Stimulated activated CD8-positive, alpha-beta memory T cell treated with anti-CD3 and anti-CD28 coated beads, Interleukin-2, amount 100 ng/mL, for 48 hours (primary cell): ENCODE measurements at regions not wholly inside any gene's neighbourhood (a gene's known extent, or its start where the extent isn't known, plus 50 kb on each side); places are given as distances from the start of the nearest gene placed in this dataset.
"Not testable (repeated sequence)": the region's sequence is repeated elsewhere in the genome, so short reads cannot be mapped to it uniquely, and the experiment has no call there.

Source experiments
- DNase-seq, 2 donors: peaks; one replicate each; pipeline ENCODE4 v3.0.0-alpha.2; 2020; ENCODE audit warnings: low read depth in 2 of 2

DNA sequence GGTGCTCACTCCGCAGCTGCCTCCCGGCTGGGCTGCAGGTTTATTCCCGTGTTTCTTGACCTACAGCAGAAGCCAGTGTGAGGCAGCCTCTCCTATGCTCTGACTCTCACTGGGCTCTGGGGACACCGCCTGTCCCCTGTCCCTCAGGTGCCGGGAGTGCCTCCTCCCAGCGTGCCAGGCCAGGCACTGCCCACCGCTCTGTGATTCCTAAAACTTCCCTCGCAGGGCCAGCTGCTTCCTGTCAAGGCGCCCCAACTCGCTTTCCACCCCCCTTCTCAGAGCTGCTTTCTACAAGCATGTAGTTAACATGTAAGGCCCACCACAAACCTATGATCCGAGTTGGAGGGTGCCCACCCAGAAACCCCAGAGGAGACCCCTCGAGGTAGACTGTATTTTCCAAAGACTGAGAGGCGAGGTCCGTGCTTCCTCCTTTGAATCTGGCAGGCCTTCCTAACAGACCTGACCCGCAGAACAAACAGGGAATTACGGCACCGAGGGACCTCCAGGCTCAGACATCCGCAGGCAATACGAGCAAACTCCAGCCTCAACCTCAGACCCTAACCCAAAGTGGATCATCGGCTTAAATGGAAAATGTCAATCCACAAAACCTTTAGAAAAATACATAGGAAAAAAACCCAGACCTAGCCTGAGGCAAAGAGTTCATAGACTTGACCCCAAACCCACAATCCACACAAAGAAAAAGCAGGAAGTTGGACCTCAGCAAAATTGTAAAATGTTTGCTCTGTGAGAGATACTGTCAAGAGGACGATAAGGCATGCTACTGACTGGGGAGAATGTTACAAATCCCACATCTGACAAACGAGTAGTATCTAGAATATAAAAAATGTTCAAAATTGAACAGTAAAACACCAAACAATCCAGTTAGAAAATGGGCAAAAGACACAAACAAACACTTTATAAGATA lies 121.3 kb upstream of the IQSEC1 start:
- no peak for DNase-seq

DNA sequence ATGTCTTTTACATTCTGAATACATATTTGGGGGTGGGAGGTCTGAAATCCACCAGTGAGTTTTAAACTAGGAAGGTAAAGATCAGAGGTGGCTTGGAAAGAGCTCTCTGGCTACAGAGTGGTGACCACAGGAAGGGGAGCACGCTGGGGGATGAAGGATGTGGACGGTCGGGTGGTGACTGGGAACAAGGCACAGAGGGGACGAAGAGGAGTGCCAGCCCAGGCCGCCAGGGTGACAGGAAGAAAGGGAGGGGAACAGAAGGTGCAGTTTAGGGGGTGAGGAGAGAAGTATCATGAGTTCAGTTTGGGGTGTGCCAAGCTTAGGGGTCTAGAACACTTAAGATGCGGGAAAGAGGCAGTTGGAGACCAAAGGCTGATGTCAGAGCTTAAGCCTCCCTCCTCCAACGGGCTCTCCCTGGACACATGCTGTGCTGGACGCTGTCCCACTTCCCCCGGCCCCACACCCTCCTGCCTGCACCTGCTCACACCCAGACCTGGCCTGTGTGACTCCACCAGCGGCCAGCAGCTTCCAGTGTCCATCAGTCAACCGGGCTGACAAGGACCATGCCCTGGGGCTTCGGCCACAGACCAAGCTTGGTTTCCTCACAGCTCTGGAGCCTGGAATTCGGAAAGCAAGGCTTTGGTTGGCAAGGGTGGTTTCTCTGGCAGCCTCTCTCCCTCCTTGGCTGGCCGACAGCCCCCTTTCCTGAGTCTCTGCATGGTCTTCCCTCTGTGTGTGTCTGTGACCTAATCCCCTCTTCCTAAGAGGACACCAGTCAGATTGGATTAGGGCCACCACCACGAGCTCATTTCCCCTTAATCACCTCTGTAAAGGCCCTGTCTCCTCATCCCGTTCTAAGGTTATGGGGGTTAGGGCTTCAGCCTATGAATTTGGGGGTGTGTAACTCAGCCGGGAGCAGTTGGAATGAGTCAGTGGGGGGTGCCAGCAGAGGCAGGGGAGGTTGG lies 120.4 kb upstream of the IQSEC1 start:
- no peak for DNase-seq

DNA sequence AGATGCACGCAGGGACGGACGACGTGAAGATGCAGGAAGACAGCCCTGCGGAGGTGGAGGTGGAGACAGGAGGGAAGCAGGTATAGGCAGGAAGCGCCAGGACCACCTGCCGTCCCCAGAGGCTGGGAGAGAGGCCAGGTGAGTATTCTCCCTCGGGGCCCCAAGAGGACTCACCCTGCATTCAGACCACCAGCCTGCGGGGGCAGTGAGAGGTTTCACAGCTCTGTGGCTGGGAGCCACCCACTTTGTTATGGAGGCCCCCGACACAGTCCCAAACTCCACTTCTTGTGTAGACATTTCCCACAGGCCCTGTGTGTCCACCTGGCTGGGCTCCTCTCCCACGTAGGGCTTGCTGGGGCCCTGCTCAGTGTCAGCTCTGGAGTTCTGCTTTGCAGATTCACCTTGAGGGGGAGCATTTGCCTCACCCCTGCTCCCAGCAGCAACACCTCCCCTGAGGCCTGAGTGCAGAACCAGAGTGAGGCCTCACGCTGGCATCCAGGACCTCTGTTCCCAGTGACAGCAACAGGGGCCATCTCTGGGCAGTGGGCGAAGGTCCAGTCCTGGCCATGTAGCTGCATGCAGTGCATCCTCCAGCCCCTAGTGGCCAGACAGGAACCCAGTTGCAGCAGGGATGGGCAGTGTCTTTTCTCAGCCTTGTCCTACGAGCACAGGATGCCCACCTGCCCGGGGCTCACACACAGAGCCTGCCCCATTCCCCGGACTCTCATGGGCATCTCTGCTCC lies 119.4 kb upstream of the IQSEC1 start:
- no peak for DNase-seq

DNA sequence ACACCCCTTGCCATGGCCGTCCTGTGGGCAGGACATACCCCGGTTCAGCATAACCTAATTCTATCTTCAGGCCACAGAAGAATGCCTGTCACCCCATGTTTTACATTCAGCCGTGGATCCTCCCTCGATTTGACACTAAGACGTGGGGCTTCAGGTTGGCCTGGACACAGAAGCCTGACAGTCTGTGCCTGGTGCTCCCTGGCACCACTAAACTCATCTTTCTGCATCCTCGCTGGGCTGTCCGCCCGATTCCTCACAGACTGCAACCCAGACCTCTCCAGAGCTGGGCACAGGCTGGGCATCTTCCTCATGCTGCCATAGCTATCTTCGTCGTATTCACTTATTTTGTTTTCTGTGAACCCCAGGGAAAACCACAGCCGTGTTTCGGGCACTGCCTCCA lies 117.8 kb upstream of the IQSEC1 start:
- DNase-seq, result no peak

DNA sequence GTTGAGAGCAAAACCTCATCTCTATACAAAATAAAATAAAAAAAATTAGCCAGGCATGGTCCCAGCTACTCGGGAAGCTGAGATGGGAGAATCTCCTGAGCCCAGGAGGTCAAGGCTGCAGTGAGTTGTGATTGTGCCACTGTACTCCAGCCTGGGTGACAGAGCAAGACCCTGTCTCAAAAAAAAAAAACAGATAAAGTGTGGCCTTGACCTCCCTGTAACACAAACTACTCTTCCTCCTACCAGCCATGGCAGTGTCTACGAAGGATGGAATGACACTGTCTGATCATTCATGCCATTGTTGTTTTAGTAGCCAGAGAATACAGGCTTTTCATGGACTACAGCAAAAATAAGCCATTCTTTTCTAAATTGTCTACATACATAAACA lies 117.1 kb upstream of the IQSEC1 start:
- DNase-seq, result no peak

DNA sequence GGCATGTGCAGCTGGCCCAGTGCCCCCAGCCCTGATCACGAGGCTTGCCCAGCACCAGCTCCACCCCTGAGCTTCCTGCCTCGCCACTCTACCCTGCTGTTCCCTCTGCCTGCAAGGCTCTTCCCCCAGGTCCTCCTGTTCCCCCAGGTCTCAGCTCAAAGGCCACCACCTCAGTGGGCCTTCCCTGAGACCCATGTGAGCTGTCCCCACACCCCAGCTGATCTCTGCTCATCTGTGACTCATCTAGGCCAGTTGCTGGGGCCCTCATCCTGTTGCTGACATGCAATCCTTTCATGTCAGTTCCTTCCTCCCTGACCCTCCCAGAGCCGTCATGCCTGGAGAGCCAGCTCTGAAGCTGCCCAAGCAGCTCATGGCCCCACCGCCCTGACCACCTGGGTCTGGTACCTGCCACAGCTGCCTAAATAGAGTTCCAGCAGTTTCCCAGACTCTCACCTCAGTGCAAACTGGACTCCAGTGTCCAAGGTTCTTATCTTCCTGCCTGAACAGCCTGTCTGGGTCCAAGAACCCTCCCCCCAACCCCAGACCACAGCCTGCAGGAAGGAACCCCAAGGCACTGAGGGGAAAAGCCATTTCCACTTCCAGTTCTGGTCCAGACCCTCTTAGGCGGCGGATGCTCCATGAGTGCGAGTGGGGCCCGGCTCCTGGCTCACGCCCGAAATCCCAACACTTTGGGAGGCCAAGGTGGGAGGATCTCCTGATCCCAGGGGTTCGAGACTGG lies 116.6 kb upstream of the IQSEC1 start:
- DNase-seq, result no peak

DNA sequence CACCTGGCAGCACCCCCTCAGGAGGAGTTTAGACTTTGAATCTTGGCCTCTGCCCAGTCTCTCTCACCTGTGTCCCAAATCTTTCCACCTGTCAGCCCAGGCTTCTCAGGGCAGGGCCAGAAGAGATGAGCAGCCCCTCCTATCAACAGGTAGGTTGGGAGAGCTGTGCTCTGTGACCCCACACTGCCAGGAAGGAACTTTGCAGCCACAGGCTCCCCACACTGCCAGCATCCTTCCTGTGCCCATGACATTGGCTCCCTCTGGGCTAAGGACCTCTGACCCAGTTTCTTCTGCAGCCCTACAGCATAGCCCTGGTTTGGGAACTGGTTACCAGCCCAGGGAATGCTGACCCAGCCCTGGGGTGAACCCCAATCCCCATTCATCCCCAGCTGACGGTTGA lies 115.7 kb upstream of the IQSEC1 start:
- no peak for DNase-seq

DNA sequence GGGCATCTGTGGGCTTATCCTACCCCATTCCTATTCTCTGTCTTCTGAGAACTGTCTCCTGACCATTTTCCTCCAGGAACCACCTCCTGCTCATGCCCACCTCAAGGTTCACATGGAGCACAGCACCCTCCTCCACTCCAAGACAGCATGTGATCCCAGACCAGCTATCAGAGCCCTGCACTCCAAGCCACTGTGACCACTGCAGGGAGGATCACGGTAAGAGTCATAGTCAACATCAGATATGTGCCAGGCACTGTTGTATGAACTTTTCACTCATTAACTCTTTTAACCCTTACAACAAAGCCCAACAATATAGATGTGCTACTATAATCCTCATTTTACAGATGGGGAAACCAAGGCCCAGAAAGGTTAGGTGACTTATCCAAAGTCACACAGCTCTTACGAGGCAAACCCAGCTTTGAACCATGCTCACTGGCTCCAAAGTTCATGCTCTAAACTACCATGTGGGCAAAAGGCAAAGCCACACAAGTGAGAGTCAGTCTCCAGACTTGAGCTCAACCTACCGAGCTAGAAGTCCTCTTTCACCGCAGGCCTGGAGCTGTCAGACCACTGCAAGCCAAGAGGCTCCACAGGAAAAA lies 115.1 kb upstream of the IQSEC1 start:
- no peak for DNase-seq

DNA sequence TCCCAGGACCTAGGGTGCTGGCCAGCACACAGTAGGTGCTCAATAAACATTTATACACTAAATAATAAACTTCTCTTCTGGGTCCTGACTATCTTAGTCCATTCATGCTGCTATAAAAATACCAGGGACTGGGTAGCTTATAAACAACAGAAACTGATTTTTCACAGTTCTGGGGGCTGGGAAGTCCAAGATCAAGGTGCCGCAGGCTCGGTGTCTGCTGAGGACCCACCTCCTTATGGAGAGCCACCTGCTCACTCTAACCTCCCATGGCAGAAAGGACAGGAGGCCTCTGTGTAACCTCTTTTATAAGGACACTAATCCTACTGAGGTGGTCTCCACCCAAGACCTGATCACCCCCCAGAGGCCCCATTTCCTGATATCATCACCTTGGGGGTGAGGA lies 114.4 kb upstream of the IQSEC1 start:
- DNase-seq, result no peak

DNA sequence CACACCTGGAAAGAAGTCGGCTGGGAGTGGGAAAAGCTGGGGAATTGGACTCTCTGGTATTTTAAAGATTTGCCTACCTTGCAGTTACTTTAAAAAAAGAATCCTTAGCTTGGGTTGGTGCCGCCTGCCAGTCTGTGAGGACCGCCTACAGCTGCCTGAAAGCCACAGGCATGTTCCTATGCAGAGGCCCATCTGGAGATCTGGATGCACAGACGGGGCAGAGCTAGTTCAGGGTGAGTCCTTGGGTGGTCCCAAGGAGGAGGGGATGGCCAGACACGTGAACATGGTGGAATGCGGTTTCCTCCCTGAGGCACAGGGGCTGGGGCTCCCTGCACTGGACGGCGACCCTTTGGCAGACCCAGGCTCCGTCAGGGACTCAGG lies 113.2 kb upstream of the IQSEC1 start:
- no peak for DNase-seq

DNA sequence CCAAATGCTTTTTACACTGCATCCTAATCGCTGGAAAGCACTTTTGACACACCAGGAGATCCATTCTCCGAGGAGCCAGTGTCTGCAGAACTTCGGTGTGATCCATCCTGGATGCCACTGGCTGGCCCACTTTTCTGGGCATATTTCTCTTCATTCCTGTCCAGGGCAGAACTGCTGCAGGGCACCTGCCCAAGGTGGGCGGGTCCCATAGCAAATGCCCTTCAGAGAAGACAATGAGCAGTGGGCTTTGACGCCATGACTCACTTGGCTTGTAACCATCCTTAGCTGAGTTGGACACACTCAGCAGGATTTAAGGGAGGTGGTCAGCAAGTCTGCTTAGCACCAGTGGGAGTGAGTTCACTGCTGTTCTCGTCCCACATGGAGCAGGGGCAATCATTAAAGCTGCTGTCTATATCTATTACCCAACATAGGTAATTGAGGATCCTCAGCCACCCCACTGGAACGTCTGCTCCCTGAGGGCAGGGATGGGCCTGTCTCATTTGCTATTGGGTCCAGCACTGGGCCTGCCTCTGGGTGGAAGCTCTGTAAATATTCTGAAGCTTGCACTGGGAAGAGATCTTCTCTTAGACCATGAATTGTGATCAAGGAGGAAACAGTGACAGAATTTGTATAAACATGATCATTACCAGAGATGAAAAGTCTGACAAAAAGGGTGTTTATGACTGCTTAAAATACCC lies 112.7 kb upstream of the IQSEC1 start:
- DNase-seq, result no peak

DNA sequence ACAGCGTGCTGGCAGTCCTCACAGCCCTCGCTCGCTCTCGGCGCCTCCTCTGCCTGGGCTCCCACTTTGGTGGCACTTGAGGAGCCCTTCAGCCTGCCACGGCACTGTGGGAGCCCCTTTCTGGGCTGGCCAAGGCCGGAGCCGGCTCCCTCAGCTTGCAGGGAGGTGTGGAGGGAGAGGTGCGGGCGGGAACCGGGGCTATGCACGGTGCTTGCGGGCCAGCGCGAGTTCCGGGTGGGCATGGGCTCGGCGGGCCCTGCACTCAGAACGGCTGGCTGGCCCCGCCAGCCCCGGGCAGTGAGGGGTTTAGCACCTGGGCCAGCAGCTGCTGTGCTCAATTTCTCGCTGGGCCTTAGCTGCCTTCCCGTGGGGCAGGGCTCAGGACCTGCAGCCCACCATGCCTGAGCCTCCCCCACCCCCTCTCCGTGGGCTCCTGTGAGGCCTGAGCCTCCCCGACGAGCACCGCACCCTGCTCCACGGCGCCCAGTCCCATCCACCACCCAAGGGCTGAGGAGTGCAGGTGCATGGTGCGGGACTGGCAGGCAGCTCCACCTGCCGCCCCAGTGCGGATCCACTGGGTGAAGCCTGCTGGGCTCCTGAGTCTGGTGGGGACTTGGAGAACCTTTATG lies 106.5 kb upstream of the IQSEC1 start:
- DNase-seq, result not testable (repeated sequence)

DNA sequence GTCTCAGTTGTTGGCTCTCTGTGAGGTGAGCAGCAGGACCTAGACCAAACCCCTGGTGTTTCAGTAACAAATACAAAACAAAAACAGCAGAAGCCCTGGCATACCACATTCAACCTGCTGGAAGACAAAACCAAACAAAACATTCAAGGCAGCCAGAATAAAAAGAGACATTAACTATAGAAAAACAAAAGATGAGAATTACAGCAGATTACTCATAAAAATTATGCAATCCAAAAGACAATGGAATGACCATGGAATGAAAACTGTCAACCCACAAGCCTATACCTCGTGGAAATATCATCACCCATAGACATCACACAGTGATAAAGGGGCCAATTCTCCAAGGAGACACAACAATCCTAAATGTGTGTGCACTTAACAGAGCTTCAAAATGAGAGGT lies 106.0 kb upstream of the IQSEC1 start:
- DNase-seq, result no peak

DNA sequence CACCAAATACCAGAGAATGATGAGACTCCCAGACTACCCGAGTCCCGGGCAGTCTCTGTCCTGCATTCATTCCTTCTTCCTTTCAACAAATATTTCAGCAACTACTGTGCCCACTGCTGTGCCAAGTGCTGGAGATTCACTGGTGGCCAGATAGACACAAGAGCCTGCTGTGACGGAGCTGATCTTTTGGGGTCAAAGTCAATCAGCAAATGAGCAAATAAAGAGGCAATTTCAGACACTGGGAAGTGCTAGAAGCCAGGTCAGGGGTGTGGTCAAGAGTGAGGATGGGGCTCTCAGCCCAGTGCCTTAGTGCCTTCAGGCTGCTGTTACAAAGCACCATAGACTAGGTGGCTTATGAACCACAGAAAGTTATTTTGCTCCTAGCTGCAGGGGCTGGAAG lies 104.9 kb upstream of the IQSEC1 start:
- no peak for DNase-seq

DNA sequence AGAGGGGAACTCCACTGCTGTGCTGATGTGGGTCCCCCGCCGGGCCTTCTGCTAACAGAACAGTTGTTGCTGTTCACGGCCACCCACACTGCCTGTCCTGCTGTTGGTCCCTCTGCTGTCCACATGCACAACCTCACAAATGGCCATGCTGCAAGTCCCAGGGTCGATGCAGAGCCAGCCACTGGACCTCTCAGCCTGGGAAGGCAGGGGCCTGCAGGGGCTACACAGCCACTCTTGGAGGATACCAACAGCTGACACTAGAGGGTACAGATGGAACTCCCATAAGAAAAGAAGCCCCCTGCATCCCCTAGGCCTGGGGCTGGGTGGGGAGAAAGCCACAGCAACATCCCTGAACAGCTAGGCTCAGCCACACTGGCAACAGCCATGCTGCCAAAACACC lies 104.4 kb upstream of the IQSEC1 start:
- no peak for DNase-seq

DNA sequence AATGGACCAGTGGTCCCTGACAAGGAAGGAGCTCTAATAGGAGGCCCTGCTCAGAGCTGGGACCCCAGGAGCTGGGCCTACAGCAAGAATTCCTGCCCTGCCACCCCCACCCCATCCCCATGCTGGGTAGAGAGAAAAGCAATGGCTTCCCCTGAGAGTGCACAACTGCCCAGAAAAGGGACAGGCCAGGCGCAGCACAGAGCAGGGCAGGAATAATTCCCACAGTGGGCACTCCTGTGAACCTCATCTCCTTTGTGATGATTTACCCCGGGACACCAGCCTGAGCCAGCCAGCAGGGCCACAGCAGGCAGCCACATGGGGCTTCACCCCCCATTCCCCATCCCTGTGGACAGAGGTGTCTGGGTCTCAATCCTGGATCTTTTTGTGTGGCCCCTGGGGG lies 104.0 kb upstream of the IQSEC1 start:
- DNase-seq, result no peak

DNA sequence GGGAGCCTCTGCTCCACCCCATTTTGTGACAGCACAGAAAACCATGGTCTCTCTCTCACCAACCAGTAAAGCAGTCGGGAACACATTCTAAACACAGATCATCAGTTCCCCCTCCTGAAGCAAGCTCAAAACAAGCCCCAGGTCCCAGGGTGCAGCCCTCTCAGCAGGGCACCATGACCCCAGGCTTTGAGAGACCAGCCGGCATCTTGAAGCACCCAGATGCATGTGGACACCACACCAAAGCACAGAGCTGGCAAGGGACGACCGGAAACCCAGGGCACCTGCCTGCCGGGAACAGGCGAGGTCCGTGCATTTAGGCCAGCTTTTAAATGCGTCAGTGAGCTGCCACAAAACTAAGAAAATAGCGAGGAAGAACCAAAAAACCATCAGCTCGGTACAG lies 103.2 kb upstream of the IQSEC1 start:
- no peak for DNase-seq

DNA sequence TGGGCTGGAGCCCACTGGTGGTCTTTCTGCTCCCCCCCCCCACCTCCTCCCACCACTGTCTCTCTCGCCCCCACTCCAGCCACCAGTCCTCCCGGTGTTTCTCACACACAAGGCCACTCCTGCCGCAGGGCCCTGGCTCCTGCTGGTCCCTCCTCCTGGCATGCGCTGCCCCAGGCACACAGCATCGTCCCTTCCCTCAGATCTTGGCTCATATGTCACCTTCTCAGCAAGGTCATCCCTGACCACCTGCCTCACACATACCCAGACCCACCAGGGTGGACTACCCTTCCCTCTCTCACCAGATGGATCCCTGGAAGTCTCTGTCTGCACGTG lies 101.5 kb upstream of the IQSEC1 start:
- DNase-seq, result no peak

DNA sequence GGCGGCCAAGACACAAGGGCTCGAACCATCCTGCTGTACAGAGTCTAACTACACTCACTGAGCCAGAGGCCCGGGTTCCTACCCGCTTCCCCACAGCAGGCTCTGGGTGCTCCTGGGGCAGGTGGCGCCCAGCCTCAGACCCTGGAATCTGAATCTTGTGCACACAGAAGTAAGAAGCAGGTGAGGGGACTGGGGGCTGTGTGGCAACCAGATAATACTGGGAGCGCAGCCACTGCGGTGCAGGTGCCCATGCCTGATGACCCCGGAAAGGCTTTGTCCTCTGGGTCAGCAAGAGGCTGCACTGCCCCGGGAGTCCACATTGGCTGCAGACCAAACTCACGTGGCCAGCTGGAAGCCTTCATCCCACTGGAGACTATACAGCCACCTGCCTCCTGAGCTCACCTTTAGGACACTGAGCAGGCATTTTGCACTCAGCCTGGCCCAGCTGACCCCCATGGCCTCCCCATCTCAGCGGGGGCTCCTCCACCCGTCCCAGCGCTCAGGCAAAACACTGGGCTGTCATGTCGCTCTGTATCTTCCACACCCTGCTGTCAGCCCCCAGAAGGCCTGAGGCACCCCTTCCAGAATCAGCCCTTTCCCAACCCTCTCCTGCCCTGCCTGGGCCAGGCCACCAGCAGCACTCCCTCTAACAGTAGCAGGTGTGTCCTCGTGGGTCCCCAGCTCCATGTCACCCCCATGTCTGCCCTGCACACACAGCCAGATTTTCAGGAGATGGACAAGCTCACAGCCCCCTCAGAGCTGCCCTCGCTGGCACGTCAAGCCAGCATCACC lies 101.0 kb upstream of the IQSEC1 start:
- DNase-seq, result no peak
